HK-2 (cell line): ENCODE measurements at regions not wholly inside any gene's neighbourhood (a gene's known extent, or its start where the extent isn't known, plus 50 kb on each side); places are given as distances from the start of the nearest gene placed in this dataset.
"Not testable (repeated sequence)": the region's sequence is repeated elsewhere in the genome, so short reads cannot be mapped to it uniquely, and the experiment has no call there.

Experiments
- DNase-seq: peaks from one replicate; pipeline ENCODE4 v3.0.0-alpha.2; 2018; ENCODE audit not compliant: unreplicated experiment

DNA sequence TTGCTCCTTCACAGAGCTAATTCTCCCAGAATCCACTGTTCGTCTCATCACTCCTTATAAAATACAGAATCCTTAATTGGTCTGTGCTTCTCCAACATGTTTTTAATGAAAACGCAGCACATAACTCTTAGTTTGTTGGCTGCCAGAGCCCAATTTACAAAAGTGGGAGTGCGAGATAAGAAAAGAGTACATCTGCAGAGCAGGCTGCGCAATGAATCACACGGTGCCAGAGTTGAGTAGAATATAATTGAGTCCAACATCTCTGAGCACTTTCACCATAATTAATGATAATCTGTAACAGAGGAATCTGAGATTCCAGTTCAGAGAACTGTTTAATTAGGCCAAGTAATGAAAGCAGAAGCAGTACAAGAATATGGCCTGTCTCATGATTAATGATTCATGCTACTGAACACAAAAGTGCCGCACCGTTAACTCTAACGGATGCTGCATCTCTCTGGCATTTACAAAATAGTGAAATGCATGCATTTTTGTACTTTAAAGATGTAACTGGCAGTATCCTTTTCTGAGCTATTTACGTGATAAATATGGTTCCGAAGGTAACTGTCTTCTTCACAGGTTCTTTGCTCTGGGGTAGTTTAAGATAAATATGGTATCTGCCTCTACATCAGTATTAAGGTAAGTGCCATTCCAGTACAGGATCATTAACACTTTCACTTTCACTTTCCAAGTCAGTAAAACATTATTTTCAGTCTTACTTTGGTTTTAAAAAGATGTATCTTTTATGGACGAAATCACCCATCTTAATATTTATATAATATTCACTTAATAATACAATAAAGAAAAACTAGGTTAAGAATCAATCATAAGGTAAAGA is 785.6 kb downstream of the NR4A2 start:
- no peak for DNase-seq

DNA sequence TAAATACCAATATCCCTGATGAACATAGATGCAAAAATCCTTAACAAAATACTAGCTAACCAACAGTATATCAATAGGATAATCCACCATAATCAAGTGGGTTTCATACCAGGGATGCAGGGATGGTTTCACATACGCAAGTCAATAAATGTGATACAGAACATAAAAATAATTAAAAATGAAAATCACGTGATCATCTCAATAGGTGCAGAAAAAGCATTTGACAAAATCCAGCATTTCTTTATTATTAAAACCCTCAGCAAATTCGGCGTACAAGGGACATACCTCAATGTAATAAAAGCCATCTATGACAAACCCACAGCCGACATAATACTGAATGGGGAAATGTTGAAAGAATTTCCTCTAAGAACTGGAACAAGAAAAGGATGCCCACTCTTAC is 793.5 kb downstream of the NR4A2 start:
- DNase-seq, result not testable (repeated sequence)

DNA sequence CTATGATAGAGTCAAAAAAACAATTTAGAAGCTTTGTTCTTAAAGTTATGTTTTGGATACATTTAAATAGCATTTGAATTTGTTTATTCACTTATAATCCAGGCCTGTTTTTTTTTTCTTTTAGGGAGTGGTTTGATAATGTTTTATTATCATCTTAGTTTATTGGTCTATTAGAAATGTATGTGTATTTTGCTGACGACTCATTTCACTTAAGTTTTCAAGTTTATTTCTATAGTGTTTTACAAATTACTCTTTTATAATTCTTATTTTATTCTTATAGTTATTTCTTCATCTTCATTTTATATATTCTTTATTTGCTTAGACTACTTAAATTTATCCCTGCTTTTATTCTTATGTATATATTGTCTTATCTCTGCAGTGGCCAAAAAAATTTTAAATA is 804.5 kb downstream of the NR4A2 start:
- no peak for DNase-seq

DNA sequence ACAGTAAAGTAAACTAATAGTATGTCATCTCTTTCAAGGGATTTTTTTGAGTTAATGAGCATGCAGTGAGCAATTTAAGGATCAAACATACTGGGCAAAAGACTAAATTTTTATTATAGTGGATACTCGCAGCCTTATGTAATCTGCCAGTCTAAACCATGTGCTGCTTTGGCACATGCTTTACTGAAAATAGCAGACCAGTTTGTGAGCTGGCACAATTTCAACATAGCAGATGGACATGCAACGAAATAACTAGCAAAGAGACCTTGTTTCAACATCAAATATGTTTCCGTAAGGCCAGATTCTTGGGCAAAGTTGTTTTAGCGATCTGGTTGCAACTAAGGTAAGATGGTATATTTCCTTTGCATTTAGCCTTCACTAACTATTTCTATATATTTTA is 807.3 kb downstream of the NR4A2 start:
- DNase-seq, result no peak

DNA sequence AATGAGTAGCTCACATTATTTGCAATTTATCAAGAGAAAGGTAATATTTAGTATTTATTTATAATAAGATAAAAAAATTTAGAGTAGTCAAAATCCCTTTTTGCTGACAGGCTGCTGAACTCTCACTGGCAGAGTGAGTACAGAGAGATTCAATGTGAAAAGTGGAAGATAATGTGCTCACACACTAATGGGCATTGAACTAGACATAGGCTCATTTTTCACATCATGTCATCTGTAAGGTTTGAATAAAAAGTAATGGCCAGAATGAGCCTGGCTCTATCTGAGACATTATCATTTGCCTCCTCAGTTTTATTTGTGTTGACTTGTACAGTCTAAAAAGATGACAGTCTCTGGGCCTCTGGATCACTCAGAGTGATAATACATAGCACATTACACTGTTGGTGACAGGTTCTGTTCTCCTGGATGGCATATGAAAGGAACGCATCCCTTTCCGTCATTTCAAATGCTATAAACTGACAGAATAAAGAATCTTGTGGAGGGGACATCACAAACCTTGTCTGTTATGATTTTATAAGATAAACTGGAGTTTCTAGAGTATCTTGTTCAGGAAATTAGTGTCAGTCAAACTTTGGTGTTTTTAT is 812.9 kb downstream of the NR4A2 start:
- DNase-seq, result no peak

DNA sequence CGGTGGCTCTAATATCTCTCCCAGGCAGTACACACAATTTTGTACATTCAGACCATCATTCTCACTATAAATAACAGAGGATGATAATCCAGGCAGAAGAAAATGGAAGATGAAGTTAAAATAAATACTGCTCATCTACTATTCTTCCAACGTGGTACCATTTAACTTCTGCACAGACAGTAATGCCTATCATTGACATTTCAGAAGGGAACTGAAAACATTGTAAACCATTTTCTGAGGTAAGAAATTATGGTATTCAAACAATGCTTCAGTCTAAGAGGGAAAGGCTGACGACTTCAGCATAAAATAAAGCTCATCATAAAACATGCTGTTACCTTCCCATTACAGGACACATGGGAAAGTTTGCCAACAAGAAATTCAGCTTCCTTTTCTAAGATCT is 814.4 kb downstream of the NR4A2 start:
- DNase-seq, result no peak

DNA sequence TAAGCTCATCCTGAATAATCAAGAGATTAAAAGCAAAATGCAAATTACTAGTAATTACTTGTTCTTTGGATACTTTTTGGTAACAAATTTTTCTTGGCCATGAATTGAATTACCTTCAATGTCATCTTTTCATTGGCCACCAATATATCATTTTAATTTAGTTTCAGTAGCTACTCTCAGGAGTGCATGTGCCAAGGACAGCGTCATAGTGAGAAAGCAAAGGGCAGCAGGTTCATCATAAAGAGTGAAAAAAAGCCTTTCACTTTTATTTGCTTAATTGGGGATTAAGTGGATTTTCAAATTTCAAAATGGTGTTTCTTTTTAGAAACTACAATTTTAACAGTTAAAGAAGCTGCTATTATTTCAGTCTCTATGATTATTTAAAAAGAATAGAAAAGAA is 815.2 kb downstream of the NR4A2 start:
- DNase-seq, result no peak

DNA sequence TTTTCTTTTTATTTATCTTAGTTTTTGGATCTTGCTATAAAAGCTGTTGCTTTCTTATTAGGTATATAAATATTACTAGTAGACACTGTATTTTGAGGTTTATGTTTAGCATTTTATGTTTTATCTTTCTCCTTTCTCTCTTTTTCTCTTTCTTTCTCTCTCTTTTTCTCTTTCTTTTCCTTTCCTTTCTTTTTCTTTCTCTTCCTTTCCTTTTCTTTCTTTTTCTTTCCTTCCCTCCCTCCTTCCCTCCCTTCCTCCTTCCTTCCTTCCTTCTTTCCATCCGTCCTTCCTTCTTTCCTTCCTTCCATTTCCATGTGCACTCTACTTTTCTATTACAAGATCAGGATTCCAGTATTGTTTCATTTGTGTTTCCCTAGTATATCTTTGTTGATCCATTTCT is 814.8 kb downstream of the KCNJ3 start:
- DNase-seq, result no peak

DNA sequence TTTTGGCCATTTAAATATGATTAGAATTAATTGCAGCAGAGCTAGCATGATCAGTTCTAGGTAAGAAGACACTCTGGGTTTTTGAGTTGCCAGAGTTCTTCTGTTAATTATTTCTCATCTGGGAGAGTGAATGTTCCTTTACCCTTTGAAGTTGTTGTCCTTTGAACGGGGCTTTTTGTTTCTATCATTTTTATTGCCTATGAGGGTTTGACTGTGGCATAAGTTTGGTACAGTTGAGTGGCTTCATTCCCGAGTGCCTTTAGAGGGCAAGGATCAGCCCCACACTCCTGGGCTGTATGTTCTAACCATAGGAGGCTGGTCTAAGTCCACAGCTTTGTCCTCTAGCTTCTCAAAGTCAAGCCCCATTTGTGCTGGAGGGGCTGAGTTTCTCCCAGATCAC is 804.3 kb downstream of the KCNJ3 start:
- no peak for DNase-seq

DNA sequence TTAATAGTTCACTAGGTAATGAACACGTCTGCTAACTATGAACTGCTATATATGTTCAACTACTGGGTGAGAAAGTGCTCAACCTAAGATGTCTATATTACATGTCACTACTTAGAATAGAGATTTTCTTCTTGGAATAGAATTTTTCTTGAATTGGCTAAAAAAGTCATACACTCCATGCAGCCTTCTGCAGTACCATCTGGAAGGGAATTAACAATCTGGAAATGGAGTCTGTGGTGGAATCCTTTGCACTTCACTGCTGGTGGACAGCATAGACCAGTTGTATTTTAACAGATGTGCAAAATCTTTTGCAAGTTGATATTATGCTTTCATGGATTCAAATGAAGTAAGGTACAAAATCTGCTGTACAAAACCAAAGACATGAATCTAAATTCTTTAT is 799.6 kb downstream of the KCNJ3 start:
- DNase-seq, result no peak

DNA sequence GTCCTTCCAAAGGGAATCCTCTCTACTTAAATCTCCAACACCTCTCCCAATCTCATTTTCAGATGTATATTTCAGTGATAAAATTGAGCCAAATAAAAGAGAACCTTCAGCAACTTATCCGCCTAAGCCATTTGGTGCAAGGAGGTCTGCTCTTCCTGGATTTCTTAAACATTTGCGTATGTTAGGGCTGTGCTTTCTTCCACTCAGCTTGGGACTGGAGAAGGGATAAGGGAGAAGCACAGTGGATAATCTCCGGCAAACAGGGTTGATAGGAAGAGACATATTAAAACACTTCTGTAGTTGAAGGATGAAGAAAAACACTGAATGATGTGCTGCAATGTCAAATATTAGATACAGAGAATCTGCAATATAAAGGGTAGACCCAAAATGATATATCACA is 796.2 kb downstream of the KCNJ3 start:
- no peak for DNase-seq

DNA sequence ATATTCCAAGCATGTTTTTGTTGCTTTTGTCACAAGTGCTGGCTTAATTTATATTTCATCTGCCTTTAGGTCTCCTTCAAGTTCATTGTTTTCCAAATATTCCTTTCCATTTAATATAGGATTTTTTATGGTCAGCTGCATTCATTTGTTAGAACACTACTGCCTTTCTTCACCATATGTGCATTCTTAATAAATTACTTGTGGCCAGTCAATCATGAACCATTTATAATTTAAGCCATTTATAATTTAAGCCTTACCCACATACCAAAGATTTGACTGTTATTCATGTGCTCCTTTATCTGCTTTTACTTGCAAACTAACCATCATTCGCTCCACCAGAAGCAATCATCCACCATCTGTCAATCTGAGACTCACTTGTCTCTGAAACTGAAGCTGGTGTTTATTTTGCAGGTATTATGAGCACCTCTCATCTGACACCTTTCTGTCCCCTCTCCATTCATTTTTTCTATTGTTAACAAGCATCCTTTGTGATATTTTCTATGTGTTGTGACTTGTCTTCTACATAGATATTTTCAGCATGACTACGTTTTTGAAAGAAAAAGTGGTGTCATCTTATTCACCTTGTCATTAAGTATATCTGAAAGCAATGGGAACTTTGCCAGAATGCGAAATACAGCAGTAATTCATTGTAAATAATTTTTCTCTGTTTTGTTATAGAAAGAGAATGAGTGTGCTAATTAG is 786.8 kb downstream of the KCNJ3 start:
- no peak for DNase-seq

DNA sequence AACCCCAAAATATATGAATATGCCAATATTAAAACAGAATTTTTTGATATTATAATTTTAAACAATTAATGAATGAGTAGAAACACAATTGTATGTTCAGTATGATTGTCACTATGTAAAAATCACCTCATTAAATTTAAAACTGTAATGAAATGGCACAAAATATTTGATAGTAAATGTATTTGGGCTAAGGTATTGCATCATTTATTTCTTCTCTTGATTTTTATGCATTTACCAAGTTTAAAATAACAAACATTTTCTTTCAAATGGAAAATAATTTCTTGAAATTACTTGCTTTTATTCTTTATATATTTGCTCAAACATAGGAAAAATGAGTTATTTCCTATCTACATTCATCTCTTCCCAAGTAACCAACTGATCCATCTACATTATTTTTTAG is 782.6 kb downstream of the KCNJ3 start:
- no peak for DNase-seq

DNA sequence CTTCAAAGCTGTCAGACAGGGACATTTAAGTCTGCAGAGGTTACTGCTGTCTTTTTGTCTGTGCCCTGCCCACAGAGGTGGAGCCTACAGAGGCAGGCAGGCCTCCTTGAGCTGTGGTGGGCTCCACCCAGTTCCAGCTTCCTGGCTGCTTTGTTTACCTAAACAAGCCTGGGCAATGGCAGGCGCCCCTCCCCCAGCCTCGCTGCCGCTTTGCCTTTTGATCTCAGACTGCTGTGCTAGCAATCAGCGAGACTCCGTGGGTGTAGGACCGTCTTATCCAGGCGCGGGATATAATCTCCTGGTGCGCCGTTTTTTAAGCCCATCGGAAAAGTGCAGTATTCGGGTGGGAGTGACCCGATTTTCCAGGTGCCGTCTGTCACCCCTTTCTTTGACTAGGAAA is 773.5 kb downstream of the KCNJ3 start:
- not testable (repeated sequence) for DNase-seq

DNA sequence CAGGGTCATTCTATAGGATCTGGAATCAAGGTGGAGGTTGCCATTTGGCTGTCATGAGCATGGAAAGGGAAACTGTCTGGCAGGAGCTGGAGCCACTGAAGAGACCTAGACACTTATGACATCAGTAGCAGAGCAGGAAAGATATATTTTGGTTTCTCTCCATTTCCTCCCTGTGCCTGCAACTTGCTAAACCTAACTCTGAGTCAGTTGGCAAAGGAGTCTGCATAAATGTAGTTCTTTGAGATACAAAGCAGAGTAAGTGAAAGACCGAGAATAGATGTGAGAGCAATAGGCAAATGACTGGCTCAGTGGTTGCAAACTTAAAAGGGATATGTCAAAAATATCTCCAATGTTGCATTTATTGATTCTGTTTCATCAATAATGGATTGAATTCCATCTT is 757.7 kb downstream of the KCNJ3 start:
- DNase-seq, result no peak

DNA sequence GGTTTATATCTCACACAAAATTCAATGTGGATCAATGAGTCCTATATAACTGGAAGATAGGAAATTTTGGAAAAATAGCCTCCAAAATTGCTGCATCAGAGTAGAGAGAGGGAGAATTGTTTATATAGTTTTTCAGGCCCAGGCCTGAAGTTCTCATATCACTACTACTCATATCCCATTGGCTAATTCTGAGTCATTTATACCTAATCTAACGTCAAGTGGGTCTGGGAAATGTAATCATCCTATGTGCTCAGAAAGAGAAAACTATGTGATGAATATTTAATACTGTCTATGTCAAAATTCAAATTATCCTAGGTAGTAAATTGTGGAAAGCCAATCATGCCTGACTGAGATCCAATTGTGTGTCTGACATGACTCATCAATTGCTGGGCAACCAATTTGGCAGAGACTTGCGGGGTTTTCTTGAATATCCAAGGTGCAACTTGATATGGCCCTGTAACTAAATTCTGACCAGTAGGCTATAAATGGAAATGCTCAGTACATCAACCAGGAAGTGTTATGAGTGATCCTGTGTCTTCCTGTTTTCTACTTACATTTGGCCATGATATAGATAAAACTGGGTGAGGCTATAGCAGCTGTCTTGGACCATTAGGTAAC is 744.4 kb downstream of the KCNJ3 start:
- DNase-seq, result peak; percentile 11

DNA sequence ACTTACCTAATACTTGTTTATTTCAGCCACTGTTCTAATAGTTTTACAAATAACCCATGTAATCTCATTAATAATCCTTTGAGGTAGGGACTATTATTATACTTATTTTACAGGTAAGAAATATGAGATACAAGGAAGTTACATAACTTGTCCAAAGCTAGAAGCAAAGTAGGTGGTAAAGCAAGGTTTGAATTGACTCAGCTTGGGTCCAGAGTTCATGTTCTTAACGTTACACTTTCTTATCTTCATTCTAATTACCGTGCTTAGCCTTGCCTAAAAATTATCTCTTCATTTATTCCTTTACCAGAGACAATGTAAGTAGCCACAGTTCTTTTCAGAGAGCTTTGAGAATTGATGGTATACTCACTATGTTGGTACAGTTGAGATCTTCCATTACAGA is 743.6 kb downstream of the KCNJ3 start:
- no peak for DNase-seq

DNA sequence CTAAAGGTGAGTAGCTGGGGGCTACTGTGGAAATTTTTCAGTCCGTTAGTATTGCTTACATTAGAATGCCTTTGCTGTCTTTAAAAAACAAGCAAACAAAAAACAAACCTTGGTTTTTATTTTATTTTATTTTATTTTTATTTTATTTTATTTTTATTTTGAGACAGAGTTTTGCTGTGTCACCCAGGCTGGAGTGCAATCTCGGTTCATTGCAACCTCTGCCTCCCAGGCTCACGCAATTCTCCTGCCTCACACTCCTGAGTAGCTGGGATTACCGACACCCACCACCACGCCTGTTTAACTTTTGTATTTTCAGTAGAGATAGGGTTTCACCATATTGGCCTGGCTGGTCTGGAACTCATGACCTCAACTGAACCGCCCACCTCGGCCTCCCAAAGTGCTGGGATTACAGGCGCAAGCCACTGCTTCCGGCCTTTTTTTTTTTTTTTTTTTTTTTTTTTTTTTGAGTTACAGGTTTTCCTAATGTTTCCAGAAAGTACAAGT is 732.6 kb downstream of the KCNJ3 start:
- DNase-seq, result no peak

DNA sequence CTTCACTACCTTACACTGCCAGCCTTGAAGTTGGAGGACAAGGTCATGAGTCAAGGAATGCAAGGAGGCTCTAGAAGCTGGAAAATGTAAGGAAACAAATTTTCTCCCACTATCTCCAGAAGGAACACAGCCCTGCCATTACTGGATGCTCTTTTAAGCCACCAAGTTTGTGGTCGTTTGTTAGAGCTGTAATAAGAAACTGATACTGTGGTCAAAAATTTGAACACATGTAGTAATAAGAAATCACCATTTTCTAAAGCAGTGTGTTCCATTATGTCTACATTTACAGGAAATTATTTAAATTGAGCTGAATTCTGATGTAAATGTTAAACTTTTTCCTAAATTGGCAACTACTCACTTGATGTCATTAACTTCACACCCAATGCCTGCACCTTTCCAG is 729.0 kb downstream of the KCNJ3 start:
- DNase-seq, result no peak

DNA sequence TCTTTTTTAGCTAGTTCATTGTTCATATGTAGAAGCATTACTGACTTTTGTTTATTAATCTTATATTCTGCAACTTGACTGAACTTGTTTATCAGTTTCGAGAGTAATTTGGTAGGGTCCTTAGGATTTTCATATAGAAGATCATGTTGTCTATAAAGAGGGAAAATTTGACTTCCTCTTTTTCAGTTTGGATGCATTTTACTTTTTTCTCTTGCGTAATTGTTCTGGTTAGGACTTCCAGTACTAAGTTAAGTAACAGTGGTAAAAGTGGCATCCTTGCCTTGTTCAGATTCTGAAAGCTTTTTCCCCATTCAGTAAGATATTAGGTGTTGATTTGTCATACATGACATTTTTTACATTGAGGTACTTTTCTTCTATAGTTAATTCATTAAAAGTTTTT is 726.0 kb downstream of the KCNJ3 start:
- DNase-seq, result no peak

DNA sequence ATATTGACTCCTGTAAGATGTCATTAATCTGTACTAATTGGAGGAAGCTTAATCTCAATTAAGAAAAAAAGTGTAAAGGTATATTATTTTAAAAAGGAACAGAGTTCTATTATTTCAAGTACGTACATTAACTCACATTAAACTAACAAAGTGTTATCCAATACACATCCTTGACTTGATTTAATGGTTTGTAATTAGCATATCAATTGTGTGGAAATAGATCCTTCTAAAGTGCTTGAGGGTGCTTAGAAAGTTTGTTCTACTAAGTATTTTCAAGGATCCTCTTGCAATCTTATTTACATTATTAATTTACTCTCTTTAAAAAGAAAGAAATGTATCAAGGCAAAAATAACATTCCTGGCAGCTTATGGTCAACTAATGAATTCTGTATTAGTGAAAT is 720.3 kb downstream of the KCNJ3 start:
- no peak for DNase-seq

DNA sequence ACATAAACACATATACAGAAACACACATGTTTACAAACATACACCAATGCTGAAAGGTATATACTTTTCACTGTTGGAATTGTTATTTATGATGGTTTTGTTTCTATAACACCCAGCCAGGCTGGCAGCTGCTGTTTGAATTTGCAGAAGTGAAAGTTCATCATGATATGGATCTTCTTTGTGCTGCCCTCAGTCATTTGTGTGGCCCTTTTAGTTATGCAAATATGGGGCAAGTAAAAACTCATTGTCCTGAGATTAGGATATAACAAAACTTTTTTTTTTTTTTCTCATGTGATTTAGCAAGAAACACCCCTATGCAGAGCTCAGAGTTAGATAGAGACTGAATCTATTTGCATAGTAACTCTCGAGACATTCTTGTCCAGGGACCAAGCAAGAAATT is 714.1 kb downstream of the KCNJ3 start:
- DNase-seq, result no peak
